Nephron (organoid): ENCODE measurements at regions not wholly inside any gene's neighbourhood (a gene's known extent, or its start where the extent isn't known, plus 50 kb on each side); places are given as distances from the start of the nearest gene placed in this dataset.
A peak's percentile ranks its signal among the peaks of the same experiment; 100 is the strongest.

Experiments
- H3K27ac Mint-ChIP-seq, 3 experiments: 2 replicates each; pipeline ENCODE4 v1.8.0; 2020; ENCODE audit warnings: mixed read lengths in 3 of 3, mild to moderate bottlenecking in 2 of 3, moderate library complexity in 1 of 3
- H3K27me3 Mint-ChIP-seq: 2 replicates; pipeline ENCODE4 v1.8.0; 2021; ENCODE audit warnings: low read depth, mild to moderate bottlenecking, moderate library complexity, mixed read lengths
- H3K36me3 Mint-ChIP-seq: 2 replicates; pipeline ENCODE4 v1.8.0; 2020; ENCODE audit warnings: low read depth, mixed read lengths
- H3K4me1 Mint-ChIP-seq: 2 replicates; pipeline ENCODE4 v1.8.0; 2020; ENCODE audit warnings: mixed read lengths
- H3K4me3 Mint-ChIP-seq, 3 experiments: 2 replicates each; pipeline ENCODE4 v1.8.0; 2020; ENCODE audit warnings: mild to moderate bottlenecking in 3 of 3, mixed read lengths in 3 of 3, moderate library complexity in 2 of 3
- H3K9me3 Mint-ChIP-seq: 2 replicates; pipeline ENCODE4 v1.8.0; 2020; ENCODE audit warnings: mixed read lengths
- CTCF ChIP-seq, 3 experiments: fragments of 200-600 bp; sonication (generic); IDR thresholded peaks; one replicate each; pipeline ENCODE4 v1.5.0; 2021; ENCODE audit warnings: antibody characterized with exemption in 3 of 3; ENCODE audit not compliant: unreplicated experiment in 3 of 3

- peaks cover 21% of the 10 kb centered on the region for H3K4me1 Mint-ChIP-seq
Measured at GRCh38 chr2:66930339-66931220, 466.6 kb upstream of the ETAA1 start.

GRCh38 chr2:66938471-66938967 lies 458.6 kb upstream of the ETAA1 start:
- Mint-ChIP-seq H3K27me3 (peaks cover 3% of the 10 kb centered on the region), H3K4me3 (no peak overlapping the region), H3K4me1 (peaks cover 15% of the 10 kb centered on the region), H3K9me3 (no peaks in the 10 kb centered on the region), H3K27ac (peak overlapping the region; percentile 29 to 64 (median 40)), H3K36me3 (peaks cover 3% of the 10 kb centered on the region)
- no peak for TF ChIP-seq CTCF (IDR thresholded peaks at IDR 0.05; ENCODE audit: unreplicated experiment in 3 of 3)

More at GRCh38 chr2:66930339-66931220, 466.6 kb upstream of the ETAA1 start:
- Mint-ChIP-seq H3K27me3 (peaks cover 3% of the 10 kb centered on the region), H3K36me3 (peaks cover 3% of the 10 kb centered on the region), H3K9me3 (no peaks in the 10 kb centered on the region), H3K4me3 (no peak overlapping the region), H3K27ac (peak overlapping the region; percentile 64 to 79 (median 74))
- no peak for TF ChIP-seq CTCF (IDR thresholded peaks at IDR 0.05; ENCODE audit: unreplicated experiment in 3 of 3)

- no peaks in the 10 kb centered on the region for H3K27me3 Mint-ChIP-seq
- no peak for TF ChIP-seq CTCF (IDR thresholded peaks at IDR 0.05; ENCODE audit: unreplicated experiment in 3 of 3)
- H3K27ac Mint-ChIP-seq: peak overlapping the region; percentile 63 to 89 (median 87)
- H3K9me3 Mint-ChIP-seq: no peaks in the 10 kb centered on the region
- H3K36me3 Mint-ChIP-seq: peaks cover 2% of the 10 kb centered on the region
- peaks cover 15% of the 10 kb centered on the region for H3K4me1 Mint-ChIP-seq
- peak overlapping the region in 2 of 3 experiments; percentile 15 to 20 for H3K4me3 Mint-ChIP-seq
Measured at GRCh38 chr2:66940080-66940479, 457.1 kb upstream of the ETAA1 start.

- no peak for TF ChIP-seq CTCF (IDR thresholded peaks at IDR 0.05; ENCODE audit: unreplicated experiment in 3 of 3)
- H3K36me3 Mint-ChIP-seq: no peaks in the 10 kb centered on the region
- H3K27ac Mint-ChIP-seq: no peak overlapping the region
- no peaks in the 10 kb centered on the region for H3K9me3 Mint-ChIP-seq
- no peaks in the 10 kb centered on the region for H3K4me1 Mint-ChIP-seq
- H3K27me3 Mint-ChIP-seq: no peaks in the 10 kb centered on the region
- no peak overlapping the region for H3K4me3 Mint-ChIP-seq
Measured at GRCh38 chr2:66948234-66948633, 448.9 kb upstream of the ETAA1 start.

GRCh38 chr2:66957198-66957597 lies 439.9 kb upstream of the ETAA1 start:
- no peak overlapping the region for H3K4me3 Mint-ChIP-seq
- no peaks in the 10 kb centered on the region for H3K9me3 Mint-ChIP-seq
- H3K27me3 Mint-ChIP-seq: peaks cover 5% of the 10 kb centered on the region
- peaks cover 15% of the 10 kb centered on the region for H3K4me1 Mint-ChIP-seq
- no peak overlapping the region for H3K27ac Mint-ChIP-seq
- H3K36me3 Mint-ChIP-seq: no peaks in the 10 kb centered on the region
- TF ChIP-seq CTCF (IDR thresholded peaks at IDR 0.05; ENCODE audit: unreplicated experiment in 3 of 3): no peak
